Transverse colon (tissue), 4 donors: ENCODE measurements at regions not wholly inside any gene's neighbourhood (a gene's known extent, or its start where the extent isn't known, plus 50 kb on each side); places are given as distances from the start of the nearest gene placed in this dataset.

Source experiments
- DNase-seq: peaks from one replicate; pipeline ENCODE4 v3.0.0-alpha.2; 2019
- H3K27ac ChIP-seq, 4 donors: fragments of 200-600 bp; sonication (generic); 2 replicates each; pipeline ENCODE4 v1.5.1; 2016 to 2018; ENCODE audit warnings: inconsistent platforms in 4 of 4
- H3K27me3 ChIP-seq: fragments of 200-600 bp; sonication (generic); 2 replicates; pipeline ENCODE4 v1.5.1; 2017; ENCODE audit warnings: inconsistent platforms
- H3K36me3 ChIP-seq, 4 donors: fragments of 200-600 bp; sonication (generic); 2 replicates each; pipeline ENCODE4 v1.5.1; 2017 to 2019; ENCODE audit warnings: inconsistent platforms in 4 of 4
- H3K4me1 ChIP-seq, 4 donors: fragments of 200-600 bp; sonication (generic); 2 replicates each; pipeline ENCODE4 v1.5.1; 2017 to 2020; ENCODE audit warnings: inconsistent platforms in 4 of 4
- H3K4me3 ChIP-seq, 4 donors: fragments of 200-600 bp; sonication (generic); 1 replicate in 1 of 4; 2 replicates in 3 of 4; pipeline versions ENCODE4 v1.5.1 to v1.6.1; 2017 to 2019; ENCODE audit warnings: inconsistent platforms in 4 of 4
- H3K9me3 ChIP-seq, 2 donors: fragments of 200-600 bp; sonication (generic); 2 replicates each; pipeline ENCODE4 v1.5.1; 2017 to 2019; ENCODE audit warnings: inconsistent platforms in 2 of 2
- EP300 ChIP-seq: sonication (generic); formaldehyde crosslinking; IDR thresholded peaks from one replicate; pipeline ENCODE4 v1.6.1; 2017; ENCODE audit warnings: antibody characterized with exemption, low read depth
- POLR2A ChIP-seq: fragments of 450-650 bp; IDR thresholded peaks from one replicate; pipeline ENCODE4 v1.6.1; 2016; ENCODE audit warnings: antibody characterized with exemption, mild to moderate bottlenecking, moderate library complexity
- POLR2AphosphoS5 ChIP-seq, 3 donors: sonication (generic); formaldehyde crosslinking; IDR thresholded peaks; one replicate each; pipeline ENCODE4 v1.6.1; 2016; ENCODE audit warnings: antibody characterized with exemption in 3 of 3
- WGBS, 2 donors: methylation state at CpG; one replicate each; pipeline ENCODE4 v1.1.5; 2018; ENCODE audit warnings: low coverage in 1 of 2; 5-methylcytosine and 5-hydroxymethylcytosine counted together
- in situ Hi-C, 4 donors: fragments of 200-750 bp; cut with MboI; loops; one replicate each; pipeline versions ENCODE4 v1.15.0 to v1.15.1; 2017; ENCODE audit warnings: low sequenced_read_pairs in 3 of 4, low pct_ligation_motif_present in 1 of 4, low pct_unique_long_range_greater_than_20kb in 1 of 4
- intact Hi-C: fragments of 100-400 bp; cut with DNase I; formaldehyde crosslinking; loops from one replicate; pipeline ENCODE4 v1.15.1; 2023; ENCODE audit warnings: low total_unique reads
- TF ChIP-seq, protein P1 (sequence below), 5 experiments: fragments of 200-600 bp in 3 of 5; fragments of 450-650 bp in 2 of 5; sonication (generic) in 3 of 5; IDR thresholded peaks; 1 replicate in 2 of 5; 2 replicates in 3 of 5; pipeline ENCODE4 v1.5.1; 2016 to 2017; ENCODE audit warnings: antibody characterized with exemption in 5 of 5, inconsistent platforms in 3 of 5, mild to moderate bottlenecking in 2 of 5, moderate library complexity in 1 of 5

DNA sequence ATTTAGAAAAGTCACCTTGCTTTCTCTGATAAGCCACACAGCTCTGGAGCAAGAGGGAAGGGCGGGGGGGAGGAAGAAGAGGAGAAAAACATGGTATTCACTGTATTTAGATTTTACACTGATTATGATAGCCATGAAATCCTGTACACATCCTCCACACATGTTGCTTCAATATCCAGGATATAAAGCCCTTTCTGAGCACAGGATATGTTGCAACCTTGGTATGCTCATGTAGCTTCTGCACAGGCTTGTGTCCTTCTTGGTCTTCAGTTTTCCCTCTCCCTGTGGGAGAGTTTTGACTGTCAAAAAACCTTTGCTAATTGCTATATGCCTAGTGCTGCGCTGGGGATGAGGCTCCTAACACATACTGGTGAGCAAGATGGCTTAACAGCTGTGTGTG, 61.9 kb upstream of the DAPP1 start:
- Histone ChIP-seq H3K36me3 (no peaks in the 10 kb centered on the region), H3K4me1 (no peaks in the 10 kb centered on the region), H3K27me3 (no peaks in the 10 kb centered on the region), H3K27ac (no peak overlapping the region), H3K4me3 (no peak overlapping the region), H3K9me3 (no peaks in the 10 kb centered on the region)
- no peak for TF ChIP-seq EP300
- TF ChIP-seq, protein P1, sequence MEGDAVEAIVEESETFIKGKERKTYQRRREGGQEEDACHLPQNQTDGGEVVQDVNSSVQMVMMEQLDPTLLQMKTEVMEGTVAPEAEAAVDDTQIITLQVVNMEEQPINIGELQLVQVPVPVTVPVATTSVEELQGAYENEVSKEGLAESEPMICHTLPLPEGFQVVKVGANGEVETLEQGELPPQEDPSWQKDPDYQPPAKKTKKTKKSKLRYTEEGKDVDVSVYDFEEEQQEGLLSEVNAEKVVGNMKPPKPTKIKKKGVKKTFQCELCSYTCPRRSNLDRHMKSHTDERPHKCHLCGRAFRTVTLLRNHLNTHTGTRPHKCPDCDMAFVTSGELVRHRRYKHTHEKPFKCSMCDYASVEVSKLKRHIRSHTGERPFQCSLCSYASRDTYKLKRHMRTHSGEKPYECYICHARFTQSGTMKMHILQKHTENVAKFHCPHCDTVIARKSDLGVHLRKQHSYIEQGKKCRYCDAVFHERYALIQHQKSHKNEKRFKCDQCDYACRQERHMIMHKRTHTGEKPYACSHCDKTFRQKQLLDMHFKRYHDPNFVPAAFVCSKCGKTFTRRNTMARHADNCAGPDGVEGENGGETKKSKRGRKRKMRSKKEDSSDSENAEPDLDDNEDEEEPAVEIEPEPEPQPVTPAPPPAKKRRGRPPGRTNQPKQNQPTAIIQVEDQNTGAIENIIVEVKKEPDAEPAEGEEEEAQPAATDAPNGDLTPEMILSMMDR (IDR thresholded peaks at IDR 0.05) = no peak
- no peak for TF ChIP-seq POLR2A
- no peak for TF ChIP-seq POLR2AphosphoS5 (IDR thresholded peaks at IDR 0.05)
- WGBS, 2 donors = 71% methylated on average over 1 to 2 of the region's 2 CpGs
- in situ Hi-C loops = no loop called here
- intact Hi-C loops = no loop called here
- no peak for DNase-seq

- Histone ChIP-seq H3K36me3 (no peaks in the 10 kb centered on the region), H3K4me1 (no peaks in the 10 kb centered on the region), H3K27me3 (no peaks in the 10 kb centered on the region), H3K4me3 (no peak overlapping the region), H3K27ac (no peak overlapping the region), H3K9me3 (no peaks in the 10 kb centered on the region)
- WGBS, 2 donors = 67 to 78% methylated on average over 1 to 2 of the region's 2 CpGs
- intact Hi-C loops (no loop called here), in situ Hi-C loops (no loop called here)
- no peak for DNase-seq
- TF ChIP-seq POLR2A (no peak), POLR2AphosphoS5 (IDR thresholded peaks at IDR 0.05) (no peak), EP300 (no peak)
- TF ChIP-seq, protein P1 (IDR thresholded peaks at IDR 0.05) = no peak
Measured at GRCh38 chr4:99753931-99754330, 62.7 kb upstream of the DAPP1 start.

GRCh38 chr4:99749445-99750391, 66.9 kb upstream of the DAPP1 start:
- Histone ChIP-seq H3K27ac (no peak overlapping the region), H3K4me1 (no peaks in the 10 kb centered on the region), H3K27me3 (no peaks in the 10 kb centered on the region), H3K9me3 (no peaks in the 10 kb centered on the region), H3K36me3 (no peaks in the 10 kb centered on the region), H3K4me3 (no peak overlapping the region)
- WGBS, 2 donors = 66 to 70% methylated on average over 2 to 4 of the region's 4 CpGs
- intact Hi-C loops (no loop called here), in situ Hi-C loops (no loop called here)
- no peak for DNase-seq
- TF ChIP-seq, protein P1 (IDR thresholded peaks at IDR 0.05) = no peak
- TF ChIP-seq POLR2AphosphoS5 (IDR thresholded peaks at IDR 0.05) (no peak), POLR2A (no peak), EP300 (no peak)

DNA sequence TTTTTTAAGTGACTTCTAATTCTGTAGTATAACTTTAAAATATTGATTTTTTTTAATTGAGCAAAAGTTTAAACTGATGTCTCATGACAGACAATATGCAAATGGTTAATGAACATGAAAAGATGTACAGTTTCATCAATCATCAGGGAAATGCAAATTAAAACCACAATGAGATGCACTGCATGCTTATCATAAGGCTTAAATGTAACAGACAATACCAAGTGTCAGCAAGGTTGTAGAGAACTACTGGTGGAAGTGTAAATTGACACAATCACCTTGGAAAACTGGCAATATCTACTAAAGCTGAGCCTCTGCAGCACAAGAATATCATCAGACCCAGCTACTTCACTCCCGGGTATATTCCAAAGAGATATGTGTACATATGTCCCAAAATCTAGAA, 70.2 kb upstream of the DAPP1 start:
- H3K9me3 ChIP-seq = no peaks in the 10 kb centered on the region
- no peak overlapping the region for H3K27ac ChIP-seq
- TF ChIP-seq, protein P1 (IDR thresholded peaks at IDR 0.05) = no peak
- TF ChIP-seq EP300 (no peak), POLR2A (no peak), POLR2AphosphoS5 (IDR thresholded peaks at IDR 0.05) (no peak)
- intact Hi-C loops (no loop called here), in situ Hi-C loops (no loop called here)
- no peak overlapping the region for H3K4me3 ChIP-seq
- no peak for DNase-seq
- WGBS, 2 donors = 96 to 100% methylated on average over 1 of the region's 1 CpG
- H3K36me3 ChIP-seq = no peaks in the 10 kb centered on the region
- H3K4me1 ChIP-seq = no peaks in the 10 kb centered on the region
- H3K27me3 ChIP-seq = no peaks in the 10 kb centered on the region
